Adrenal gland (tissue), 5 donors: ENCODE measurements at regions not wholly inside any gene's neighbourhood (a gene's known extent, or its start where the extent isn't known, plus 50 kb on each side); places are given as distances from the start of the nearest gene placed in this dataset.

Experiments
- CTCF ChIP-seq, 6 experiments: fragments of 450-650 bp in 4 of 6; fragments of 200-600 bp in 2 of 6; sonication (generic) in 1 of 6; IDR thresholded peaks; 1 replicate in 5 of 6; 2 replicates in 1 of 6; pipeline versions ENCODE4 v1.5.1 to v1.8.0; 2016 to 2021; ENCODE audit warnings: antibody characterized with exemption in 6 of 6, mild to moderate bottlenecking in 2 of 6, moderate library complexity in 1 of 6
- POLR2A ChIP-seq, 2 donors: fragments of 450-650 bp; IDR thresholded peaks; one replicate each; pipeline ENCODE4 v1.6.1; 2017; ENCODE audit warnings: antibody characterized with exemption in 2 of 2, mild to moderate bottlenecking in 2 of 2, moderate library complexity in 1 of 2
- donor health status: DM: no; HTN: no; CAD: no.

GRCh38 chr16:73262931-73263330, 215.0 kb upstream of the ZFHX3 start:
- TF ChIP-seq CTCF (IDR thresholded peaks at IDR 0.05) (no peak), POLR2A (IDR thresholded peaks at IDR 0.05) (no peak)
